H9 (cell line): ENCODE measurements at regions not wholly inside any gene's neighbourhood (a gene's known extent, or its start where the extent isn't known, plus 50 kb on each side); places are given as distances from the start of the nearest gene placed in this dataset.

ENCODE experiments used
- DNase-seq: peaks from one replicate; pipeline ENCODE4 v3.0.0-alpha.2; 2017
- H2AFZ ChIP-seq: one replicate; pipeline ENCODE4 v1.6.1; 2013; ENCODE audit warnings: mild to moderate bottlenecking, low read length, control low read depth, moderate library complexity
- H2AK5ac ChIP-seq: 2 replicates; pipeline ENCODE4 v1.6.1; 2013; ENCODE audit warnings: low read length, control low read depth, mixed read lengths; ENCODE audit not compliant: insufficient read length
- H2BK120ac ChIP-seq: one replicate; pipeline ENCODE4 v1.6.1; 2013; ENCODE audit warnings: low read depth, mild to moderate bottlenecking, low read length, control low read depth, inconsistent platforms; ENCODE audit not compliant: poor library complexity, severe bottlenecking
- H2BK12ac ChIP-seq: 2 replicates; pipeline ENCODE4 v1.6.1; 2013; ENCODE audit warnings: low read length, control low read depth, mixed read lengths, low read depth; ENCODE audit not compliant: insufficient read length
- H2BK15ac ChIP-seq: 2 replicates; pipeline ENCODE4 v1.6.1; 2013; ENCODE audit warnings: low read depth, low read length, control low read depth
- H2BK20ac ChIP-seq: one replicate; pipeline ENCODE4 v1.6.1; 2013; ENCODE audit warnings: low read depth, mild to moderate bottlenecking, low read length, control low read depth, inconsistent platforms; ENCODE audit not compliant: poor library complexity, severe bottlenecking
- H2BK5ac ChIP-seq: 2 replicates; pipeline ENCODE4 v1.6.1; 2013; ENCODE audit warnings: low read length, control low read depth, mixed read lengths; ENCODE audit not compliant: insufficient read length
- H3K14ac ChIP-seq: 2 replicates; pipeline ENCODE4 v1.6.1; 2013; ENCODE audit warnings: low read length, control low read depth; ENCODE audit not compliant: insufficient read depth
- H3K18ac ChIP-seq: 2 replicates; pipeline ENCODE4 v1.6.1; 2013; ENCODE audit warnings: low read depth, mild to moderate bottlenecking, mixed read lengths, low read length, control low read depth; ENCODE audit not compliant: insufficient read length
- H3K23ac ChIP-seq: 2 replicates; pipeline ENCODE4 v1.6.1; 2013; ENCODE audit warnings: low read length, control low read depth, mixed read lengths, low read depth; ENCODE audit not compliant: insufficient read length
- H3K23me2 ChIP-seq: 2 replicates; pipeline ENCODE4 v1.6.1; 2013; ENCODE audit warnings: low read depth, mild to moderate bottlenecking, mixed read lengths, low read length, control low read depth; ENCODE audit not compliant: insufficient read length, poor library complexity, severe bottlenecking
- H3K27ac ChIP-seq: 2 replicates; pipeline ENCODE4 v1.5.1; 2013; ENCODE audit warnings: low read length, control low read depth, mixed read lengths, low read depth; ENCODE audit not compliant: insufficient read length
- H3K27me3 ChIP-seq: 2 replicates; pipeline ENCODE4 v1.6.1; 2013; ENCODE audit warnings: low read length, control low read depth, inconsistent platforms; ENCODE audit not compliant: insufficient read depth
- H3K4ac ChIP-seq: 2 replicates; pipeline ENCODE4 v1.6.1; 2013; ENCODE audit warnings: low read depth, mild to moderate bottlenecking, control low read depth, inconsistent platforms, low read length, moderate library complexity
- H3K4me1 ChIP-seq: 2 replicates; pipeline ENCODE4 v1.6.1; 2013; ENCODE audit warnings: low read length, control low read depth, inconsistent platforms; ENCODE audit not compliant: insufficient read depth
- H3K4me2 ChIP-seq: 2 replicates; pipeline ENCODE4 v1.6.1; 2013; ENCODE audit warnings: low read length, control low read depth, mixed read lengths; ENCODE audit not compliant: insufficient read length, insufficient read depth
- H3K56ac ChIP-seq: 2 replicates; pipeline ENCODE4 v1.6.1; 2013; ENCODE audit warnings: low read depth, mild to moderate bottlenecking, mixed read lengths, low read length, control low read depth; ENCODE audit not compliant: insufficient read length
- H3K79me1 ChIP-seq: 2 replicates; pipeline ENCODE4 v1.6.1; 2013; ENCODE audit warnings: low read depth, mild to moderate bottlenecking, moderate library complexity, low read length, control low read depth, inconsistent platforms; ENCODE audit not compliant: insufficient read depth, poor library complexity, severe bottlenecking
- H3K79me2 ChIP-seq: 2 replicates; pipeline ENCODE4 v1.6.1; 2013; ENCODE audit warnings: low read length, control low read depth, inconsistent platforms; ENCODE audit not compliant: insufficient read depth
- H3K9ac ChIP-seq: 2 replicates; pipeline ENCODE4 v1.6.1; 2013; ENCODE audit warnings: low read length, control low read depth, mixed read lengths; ENCODE audit not compliant: insufficient read length; ENCODE audit errors: extremely low read depth
- H3K9me3 ChIP-seq: one replicate; pipeline ENCODE4 v1.6.1; 2013; ENCODE audit warnings: low read depth, low read length, inconsistent platforms; ENCODE audit not compliant: control insufficient read depth
- H3T11ph ChIP-seq: one replicate; pipeline ENCODE4 v1.6.1; 2013; ENCODE audit warnings: mild to moderate bottlenecking, low read length, control low read depth, inconsistent platforms
- H4K20me1 ChIP-seq: one replicate; pipeline ENCODE4 v1.6.1; 2013; ENCODE audit not compliant: control insufficient read depth, insufficient read length, insufficient read depth
- H4K5ac ChIP-seq: 2 replicates; pipeline ENCODE4 v1.6.1; 2013; ENCODE audit warnings: low read depth, mild to moderate bottlenecking, mixed read lengths, low read length, control low read depth; ENCODE audit not compliant: insufficient read length
- H4K8ac ChIP-seq: replicated peaks from 2 replicates; pipeline ENCODE4 v1.6.1; 2013; ENCODE audit warnings: low read length, control low read depth, mixed read lengths, low read depth; ENCODE audit not compliant: insufficient read length
- H4K91ac ChIP-seq: 2 replicates; pipeline ENCODE4 v1.6.1; 2013; ENCODE audit warnings: low read depth, mild to moderate bottlenecking, moderate library complexity, mixed read lengths, low read length, control low read depth; ENCODE audit not compliant: insufficient read length
- H3K27ac Mint-ChIP-seq, 3 experiments: 2 replicates in 2 of 3; 3 replicates in 1 of 3; pipeline ENCODE4 v1.8.0; 2020 to 2021; ENCODE audit warnings: mixed read lengths in 3 of 3, mild to moderate bottlenecking in 1 of 3, moderate library complexity in 1 of 3
- H3K27me3 Mint-ChIP-seq: 2 replicates; pipeline ENCODE4 v1.8.0; 2021; ENCODE audit warnings: low read depth, mild to moderate bottlenecking, moderate library complexity, mixed read lengths
- H3K36me3 Mint-ChIP-seq, 3 experiments: 2 replicates in 2 of 3; 3 replicates in 1 of 3; pipeline ENCODE4 v1.8.0; 2020 to 2021; ENCODE audit warnings: low read depth in 3 of 3, mixed read lengths in 3 of 3; ENCODE audit not compliant: insufficient read depth in 1 of 3
- H3K4me1 Mint-ChIP-seq, 2 experiments: 2 replicates each; pipeline ENCODE4 v1.8.0; 2020; ENCODE audit warnings: mixed read lengths in 2 of 2
- H3K4me3 Mint-ChIP-seq, 2 experiments: 2 replicates in 1 of 2; 3 replicates in 1 of 2; pipeline ENCODE4 v1.8.0; 2020 to 2021; ENCODE audit warnings: mild to moderate bottlenecking in 2 of 2, mixed read lengths in 2 of 2, moderate library complexity in 1 of 2
- H3K9me3 Mint-ChIP-seq, 2 experiments: 2 replicates in 1 of 2; 3 replicates in 1 of 2; pipeline ENCODE4 v1.8.0; 2020; ENCODE audit warnings: mild to moderate bottlenecking in 2 of 2, mixed read lengths in 2 of 2, moderate library complexity in 1 of 2
- CTCF ChIP-seq: fragments of 200-600 bp; sonication (generic); conservative IDR thresholded peaks from 3 replicates; pipeline ENCODE4 v1.8.0; 2021; ENCODE audit warnings: antibody characterized with exemption, mild to moderate bottlenecking
- WGBS: extraction: QIAGEN DNeasy Blood & Tissue Kit; methylation state at CpG from one replicate; pipeline ENCODE4 v1.1.7; 2013; ENCODE audit warnings: missing lambda C conversion rate, low lambda C conversion rate, mixed read lengths; ENCODE audit not compliant: insufficient read length; ENCODE audit errors: extremely low coverage; 5-methylcytosine and 5-hydroxymethylcytosine counted together

GRCh38 chr6:74366634-74367033 is 670.6 kb downstream of the CD109 start:
- no peaks in the 10 kb centered on the region for H3K27me3 Mint-ChIP-seq
- no peaks in the 10 kb centered on the region for H3K27me3 ChIP-seq
- no peak overlapping the region for H4K91ac ChIP-seq
- no peak overlapping the region for H2BK12ac ChIP-seq
- H3K9ac ChIP-seq: no peak overlapping the region
- no peak overlapping the region for H2BK120ac ChIP-seq
- no peak overlapping the region for H3T11ph ChIP-seq
- no peaks in the 10 kb centered on the region for H3K4me1 ChIP-seq
- no peak overlapping the region for H2AK5ac ChIP-seq
- no peaks in the 10 kb centered on the region for H3K4me1 Mint-ChIP-seq
- H4K8ac ChIP-seq: no peak overlapping the region
- H3K79me2 ChIP-seq: no peaks in the 10 kb centered on the region
- no peak overlapping the region for H2BK20ac ChIP-seq
- no peak overlapping the region for H2BK5ac ChIP-seq
- DNase-seq: no peak
- H3K4me2 ChIP-seq: no peak overlapping the region
- H3K27ac Mint-ChIP-seq: no peak overlapping the region
- no peaks in the 10 kb centered on the region for H4K20me1 ChIP-seq
- no peak overlapping the region for H3K4ac ChIP-seq
- H3K36me3 Mint-ChIP-seq: no peaks in the 10 kb centered on the region
- no peak overlapping the region for H3K23ac ChIP-seq
- no peak overlapping the region for H3K4me3 Mint-ChIP-seq
- no peaks in the 10 kb centered on the region for H3K23me2 ChIP-seq
- H2BK15ac ChIP-seq: no peak overlapping the region
- no peak overlapping the region for H3K27ac ChIP-seq
- no peaks in the 10 kb centered on the region for H3K79me1 ChIP-seq
- no peak overlapping the region for H2AFZ ChIP-seq
- no peak overlapping the region for H3K56ac ChIP-seq
- no peak overlapping the region for H3K14ac ChIP-seq
- H4K5ac ChIP-seq: no peak overlapping the region
- H3K18ac ChIP-seq: no peak overlapping the region
- no peak for TF ChIP-seq CTCF
- WGBS: no CpG with 5 or more reads among the region's 1 CpG
- H3K9me3 ChIP-seq: no peaks in the 10 kb centered on the region
- no peaks in the 10 kb centered on the region for H3K9me3 Mint-ChIP-seq
